ENCODE measurements at regions not wholly inside any gene's neighbourhood (a gene's known extent, or its start where the extent isn't known, plus 50 kb on each side); places are given as distances from the start of the nearest gene placed in this dataset.

DNA sequence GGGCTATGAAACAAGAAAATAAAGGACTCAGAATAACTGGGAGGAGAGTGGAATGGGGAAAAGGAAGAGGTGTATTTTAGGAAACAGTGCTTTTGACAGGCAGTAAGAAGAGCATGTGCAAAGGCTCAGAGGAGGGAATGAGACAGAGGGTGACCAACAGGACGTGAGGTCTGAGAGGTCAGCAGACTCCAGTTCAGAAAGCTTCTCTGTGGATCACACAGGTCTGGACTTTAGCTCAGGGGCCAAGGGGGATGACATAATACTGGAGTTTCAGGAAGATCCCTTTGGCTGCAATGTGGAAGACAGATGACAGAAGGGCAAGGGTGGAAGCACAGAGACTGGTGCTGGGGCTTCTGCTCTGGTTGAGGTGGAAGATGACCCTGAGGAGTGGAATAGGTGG lies 489.9 kb upstream of the CDH5 start:
- no peak for TF ChIP-seq CREB1 (IDR thresholded peaks at IDR 0.05; ENCODE audit: low read depth)
- TF ChIP-seq, protein P1, sequence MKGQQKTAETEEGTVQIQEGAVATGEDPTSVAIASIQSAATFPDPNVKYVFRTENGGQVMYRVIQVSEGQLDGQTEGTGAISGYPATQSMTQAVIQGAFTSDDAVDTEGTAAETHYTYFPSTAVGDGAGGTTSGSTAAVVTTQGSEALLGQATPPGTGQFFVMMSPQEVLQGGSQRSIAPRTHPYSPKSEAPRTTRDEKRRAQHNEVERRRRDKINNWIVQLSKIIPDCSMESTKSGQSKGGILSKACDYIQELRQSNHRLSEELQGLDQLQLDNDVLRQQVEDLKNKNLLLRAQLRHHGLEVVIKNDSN (IDR thresholded peaks at IDR 0.05): no peak
- TF ChIP-seq ZBTB7A (IDR thresholded peaks at IDR 0.05; ENCODE audit: low read depth): no peak
- TF ChIP-seq TEAD4 (IDR thresholded peaks at IDR 0.05): no peak
- no peak for TF ChIP-seq CEBPB (IDR thresholded peaks at IDR 0.05)
- no peak for TF ChIP-seq TAF1 (IDR thresholded peaks at IDR 0.05; ENCODE audit: low read depth)
- TF ChIP-seq, protein P2, sequence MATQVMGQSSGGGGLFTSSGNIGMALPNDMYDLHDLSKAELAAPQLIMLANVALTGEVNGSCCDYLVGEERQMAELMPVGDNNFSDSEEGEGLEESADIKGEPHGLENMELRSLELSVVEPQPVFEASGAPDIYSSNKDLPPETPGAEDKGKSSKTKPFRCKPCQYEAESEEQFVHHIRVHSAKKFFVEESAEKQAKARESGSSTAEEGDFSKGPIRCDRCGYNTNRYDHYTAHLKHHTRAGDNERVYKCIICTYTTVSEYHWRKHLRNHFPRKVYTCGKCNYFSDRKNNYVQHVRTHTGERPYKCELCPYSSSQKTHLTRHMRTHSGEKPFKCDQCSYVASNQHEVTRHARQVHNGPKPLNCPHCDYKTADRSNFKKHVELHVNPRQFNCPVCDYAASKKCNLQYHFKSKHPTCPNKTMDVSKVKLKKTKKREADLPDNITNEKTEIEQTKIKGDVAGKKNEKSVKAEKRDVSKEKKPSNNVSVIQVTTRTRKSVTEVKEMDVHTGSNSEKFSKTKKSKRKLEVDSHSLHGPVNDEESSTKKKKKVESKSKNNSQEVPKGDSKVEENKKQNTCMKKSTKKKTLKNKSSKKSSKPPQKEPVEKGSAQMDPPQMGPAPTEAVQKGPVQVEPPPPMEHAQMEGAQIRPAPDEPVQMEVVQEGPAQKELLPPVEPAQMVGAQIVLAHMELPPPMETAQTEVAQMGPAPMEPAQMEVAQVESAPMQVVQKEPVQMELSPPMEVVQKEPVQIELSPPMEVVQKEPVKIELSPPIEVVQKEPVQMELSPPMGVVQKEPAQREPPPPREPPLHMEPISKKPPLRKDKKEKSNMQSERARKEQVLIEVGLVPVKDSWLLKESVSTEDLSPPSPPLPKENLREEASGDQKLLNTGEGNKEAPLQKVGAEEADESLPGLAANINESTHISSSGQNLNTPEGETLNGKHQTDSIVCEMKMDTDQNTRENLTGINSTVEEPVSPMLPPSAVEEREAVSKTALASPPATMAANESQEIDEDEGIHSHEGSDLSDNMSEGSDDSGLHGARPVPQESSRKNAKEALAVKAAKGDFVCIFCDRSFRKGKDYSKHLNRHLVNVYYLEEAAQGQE (IDR thresholded peaks at IDR 0.05; ENCODE audit: low read depth): no peak
- no peak for TF ChIP-seq YY1 (IDR thresholded peaks at IDR 0.05; ENCODE audit: low read depth)
- TF ChIP-seq RAD21 (IDR thresholded peaks at IDR 0.05; ENCODE audit: low read depth): no peak
- no peak for TF ChIP-seq TCF12 (IDR thresholded peaks at IDR 0.05; ENCODE audit: low read depth)
- TF ChIP-seq, protein P3, sequence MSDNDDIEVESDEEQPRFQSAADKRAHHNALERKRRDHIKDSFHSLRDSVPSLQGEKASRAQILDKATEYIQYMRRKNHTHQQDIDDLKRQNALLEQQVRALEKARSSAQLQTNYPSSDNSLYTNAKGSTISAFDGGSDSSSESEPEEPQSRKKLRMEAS (IDR thresholded peaks at IDR 0.05): no peak
- TF ChIP-seq EP300 (IDR thresholded peaks at IDR 0.05; ENCODE audit: borderline replicate concordance): no peak
- no peak for TF ChIP-seq FOXM1 (IDR thresholded peaks at IDR 0.05; ENCODE audit: borderline replicate concordance, low read depth)
- TF ChIP-seq EGR1 (IDR thresholded peaks at IDR 0.05): no peak
- TF ChIP-seq NFIC (IDR thresholded peaks at IDR 0.05): no peak

DNA sequence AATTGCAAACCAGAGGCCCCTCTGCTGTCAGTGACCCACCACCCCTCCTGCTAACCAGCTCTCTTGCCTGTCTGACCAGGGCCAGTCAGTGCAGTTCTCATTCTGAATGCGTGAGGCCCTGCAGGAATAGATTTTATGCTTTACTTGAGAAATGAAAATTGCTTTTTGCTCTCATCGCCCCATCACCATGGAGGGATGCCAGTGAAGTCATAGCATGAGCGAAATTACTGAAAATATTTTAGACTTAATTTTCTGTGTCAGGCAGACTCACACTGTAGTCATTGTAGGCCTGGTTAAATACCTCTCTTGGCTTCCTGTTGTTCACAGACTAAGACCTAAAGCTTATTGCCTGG lies 490.5 kb upstream of the CDH5 start:
- TF ChIP-seq FOXM1 (IDR thresholded peaks at IDR 0.05; ENCODE audit: borderline replicate concordance, low read depth) (no peak), TCF12 (IDR thresholded peaks at IDR 0.05; ENCODE audit: low read depth) (no peak), TEAD4 (IDR thresholded peaks at IDR 0.05) (no peak), CREB1 (IDR thresholded peaks at IDR 0.05; ENCODE audit: low read depth) (no peak), RAD21 (IDR thresholded peaks at IDR 0.05; ENCODE audit: low read depth) (no peak), YY1 (IDR thresholded peaks at IDR 0.05; ENCODE audit: low read depth) (no peak), CEBPB (IDR thresholded peaks at IDR 0.05) (no peak), NFIC (IDR thresholded peaks at IDR 0.05) (no peak), EP300 (IDR thresholded peaks at IDR 0.05; ENCODE audit: borderline replicate concordance) (no peak), EGR1 (IDR thresholded peaks at IDR 0.05) (no peak), TAF1 (IDR thresholded peaks at IDR 0.05; ENCODE audit: low read depth) (no peak), ZBTB7A (IDR thresholded peaks at IDR 0.05; ENCODE audit: low read depth) (no peak)
- TF ChIP-seq, protein P3 (IDR thresholded peaks at IDR 0.05): no peak
- TF ChIP-seq, protein P1 (IDR thresholded peaks at IDR 0.05): no peak
- TF ChIP-seq, protein P2 (IDR thresholded peaks at IDR 0.05; ENCODE audit: low read depth): no peak

- TF ChIP-seq CEBPB (IDR thresholded peaks at IDR 0.05) (no peak), YY1 (IDR thresholded peaks at IDR 0.05; ENCODE audit: low read depth) (no peak), TAF1 (IDR thresholded peaks at IDR 0.05; ENCODE audit: low read depth) (no peak)
Measured at GRCh38 chr16:65875381-65876055, 491.0 kb upstream of the CDH5 start.

GRCh38 chr16:65869261-65869660 lies 497.2 kb upstream of the CDH5 start:
- TF ChIP-seq CREB1 (IDR thresholded peaks at IDR 0.05; ENCODE audit: low read depth): no peak
- TF ChIP-seq NFIC (IDR thresholded peaks at IDR 0.05): no peak
- no peak for TF ChIP-seq EP300 (IDR thresholded peaks at IDR 0.05; ENCODE audit: borderline replicate concordance)
- TF ChIP-seq YY1 (IDR thresholded peaks at IDR 0.05; ENCODE audit: low read depth): no peak
- TF ChIP-seq, protein P1 (IDR thresholded peaks at IDR 0.05): no peak
- TF ChIP-seq TCF12 (IDR thresholded peaks at IDR 0.05; ENCODE audit: low read depth): no peak
- TF ChIP-seq TEAD4 (IDR thresholded peaks at IDR 0.05): no peak
- no peak for TF ChIP-seq FOXM1 (IDR thresholded peaks at IDR 0.05; ENCODE audit: borderline replicate concordance, low read depth)
- TF ChIP-seq ZBTB7A (IDR thresholded peaks at IDR 0.05; ENCODE audit: low read depth): no peak
- no peak for TF ChIP-seq TAF1 (IDR thresholded peaks at IDR 0.05; ENCODE audit: low read depth)
- TF ChIP-seq EGR1 (IDR thresholded peaks at IDR 0.05): no peak
- TF ChIP-seq, protein P3 (IDR thresholded peaks at IDR 0.05): no peak
- TF ChIP-seq CEBPB (IDR thresholded peaks at IDR 0.05): no peak
- no peak for TF ChIP-seq RAD21 (IDR thresholded peaks at IDR 0.05; ENCODE audit: low read depth)
- TF ChIP-seq, protein P2 (IDR thresholded peaks at IDR 0.05; ENCODE audit: low read depth): no peak

Data from Ishikawa (cell line).